ENCODE measurements at regions not wholly inside any gene's neighbourhood (a gene's known extent, or its start where the extent isn't known, plus 50 kb on each side); places are given as distances from the start of the nearest gene placed in this dataset.

GRCh38 chr2:2569306-2569705 is 238.2 kb upstream of the MYT1L start:
- H3K36me3 ChIP-seq (ENCODE audit: control insufficient read depth in 1 of 2, insufficient read depth in 2 of 2, low read length in 2 of 2), result no peaks in the 10 kb centered on the region
- ATAC-seq, result no peak
- ChIA-PET CTCF (no interaction called here), POLR2A (no interaction called here), RAD21 (ENCODE audit: low non-redundant PET in 1 of 2, low total read pairs in 2 of 2, uncharacterized antibody in 2 of 2, unreplicated experiment in 2 of 2) (no interaction called here)
- no peak overlapping the region for H3K27ac ChIP-seq (ENCODE audit: low read depth, low read length)
- no peaks in the 10 kb centered on the region for H3K79me2 ChIP-seq (ENCODE audit: insufficient read depth, low read length)
- no peaks in the 10 kb centered on the region for H3K4me1 ChIP-seq (ENCODE audit: control insufficient read depth in 1 of 2, insufficient read depth in 2 of 2, low read length in 2 of 2)
- no peaks in the 10 kb centered on the region for H4K20me1 ChIP-seq (ENCODE audit: insufficient read depth)
- H3K4me2 ChIP-seq (ENCODE audit: low read length), result no peak overlapping the region
- H3K27me3 ChIP-seq (ENCODE audit: insufficient read depth, low read length), result no peaks in the 10 kb centered on the region
- H3K4me3 ChIP-seq (replicated peaks in 1 of 2; ENCODE audit: low read depth in 1 of 2, low read length in 2 of 2), result no peak overlapping the region
- BruUV-seq (replicated peaks), result no TSS peak
- DNase-seq (ENCODE audit: low read depth, low spot score), result no peak
- no peaks in the 10 kb centered on the region for H3K9me2 ChIP-seq (ENCODE audit: insufficient read depth)
- H2AFZ ChIP-seq (ENCODE audit: low read depth, low read length, poor library complexity, severe bottlenecking), result no peak overlapping the region
- intact Hi-C loops (cut with micrococcal nuclease), result no loop called here
- no peak overlapping the region for H3K9ac ChIP-seq (ENCODE audit: low read length)
- peaks cover 12 to 18% of the 10 kb centered on the region in 2 experiments; a peak in 2 of 4 replicates for H3K9me3 ChIP-seq (ENCODE audit: control insufficient read depth in 1 of 2, insufficient read depth in 1 of 2, low read depth in 1 of 2, low read length in 2 of 2)
- no peak for TF ChIP-seq POLR2A (IDR thresholded peaks at IDR 0.05; ENCODE audit: borderline replicate concordance, extremely low read depth, insufficient read depth, insufficient read length)
- no peak for TF ChIP-seq ZFX (IDR thresholded peaks at IDR 0.05)
- TF ChIP-seq CBX3 (IDR thresholded peaks at IDR 0.05; ENCODE audit: low read depth), result no peak
- TF ChIP-seq JUND (IDR thresholded peaks at IDR 0.05), result no peak
- TF ChIP-seq EZH2 (IDR thresholded peaks at IDR 0.05), result no peak
- no peak for TF ChIP-seq SIN3A (IDR thresholded peaks at IDR 0.05; ENCODE audit: low read depth)
- TF ChIP-seq CEBPB (IDR thresholded peaks at IDR 0.05; ENCODE audit: low read depth), result no peak
- no peak for TF ChIP-seq SP1 (IDR thresholded peaks at IDR 0.05; ENCODE audit: low read depth)
- no peak for TF ChIP-seq ZNF274 (IDR thresholded peaks at IDR 0.05; ENCODE audit: low read depth, low read length)

DNA sequence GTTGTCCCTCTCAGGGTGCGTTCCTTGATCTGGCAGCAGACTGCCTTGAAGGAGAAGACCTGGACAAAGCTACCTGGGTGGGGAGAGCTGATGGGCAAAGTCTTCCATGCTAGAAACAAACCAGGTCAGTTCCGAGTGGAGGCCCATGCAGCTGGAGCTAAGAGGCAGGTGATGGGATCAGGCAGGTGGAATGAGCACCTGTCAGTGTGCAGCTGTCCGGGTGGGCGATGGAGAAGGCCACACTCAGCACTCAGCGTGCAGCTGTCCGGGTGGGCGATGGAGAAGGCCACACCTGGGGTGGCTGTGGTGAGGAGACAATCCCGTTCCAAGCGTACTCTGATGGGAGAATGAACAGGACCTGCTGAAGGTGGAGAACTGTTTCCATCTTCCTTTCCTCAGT is 237.3 kb upstream of the MYT1L start:
- H3K4me3 ChIP-seq (replicated peaks in 1 of 2; ENCODE audit: low read depth in 1 of 2, low read length in 2 of 2), result no peak overlapping the region
- no peaks in the 10 kb centered on the region for H3K4me1 ChIP-seq (ENCODE audit: control insufficient read depth in 1 of 2, insufficient read depth in 2 of 2, low read length in 2 of 2)
- POLR2A ChIA-PET, result no interaction called here
- H3K4me2 ChIP-seq (ENCODE audit: low read length), result no peak overlapping the region
- no peaks in the 10 kb centered on the region for H4K20me1 ChIP-seq (ENCODE audit: insufficient read depth)
- no peaks in the 10 kb centered on the region for H3K27me3 ChIP-seq (ENCODE audit: insufficient read depth, low read length)
- no peak for ATAC-seq
- intact Hi-C loops (cut with micrococcal nuclease), result no loop called here
- no peak overlapping the region for H3K27ac ChIP-seq (ENCODE audit: low read depth, low read length)
- CTCF ChIA-PET, result no interaction called here
- H3K36me3 ChIP-seq (ENCODE audit: control insufficient read depth in 1 of 2, insufficient read depth in 2 of 2, low read length in 2 of 2), result no peaks in the 10 kb centered on the region
- BruUV-seq (replicated peaks), result no TSS peak
- H2AFZ ChIP-seq (ENCODE audit: low read depth, low read length, poor library complexity, severe bottlenecking), result no peak overlapping the region
- no peaks in the 10 kb centered on the region for H3K79me2 ChIP-seq (ENCODE audit: insufficient read depth, low read length)
- H3K9ac ChIP-seq (ENCODE audit: low read length), result no peak overlapping the region
- no peak for DNase-seq (ENCODE audit: low read depth, low spot score)
- no peaks in the 10 kb centered on the region for H3K9me2 ChIP-seq (ENCODE audit: insufficient read depth)
- RAD21 ChIA-PET (ENCODE audit: low non-redundant PET in 1 of 2, low total read pairs in 2 of 2, uncharacterized antibody in 2 of 2, unreplicated experiment in 2 of 2), result no interaction called here
- H3K9me3 ChIP-seq (ENCODE audit: control insufficient read depth in 1 of 2, insufficient read depth in 1 of 2, low read depth in 1 of 2, low read length in 2 of 2), result peaks cover 9% of the 10 kb centered on the region in 2 experiments; a peak in 2 of 4 replicates
- TF ChIP-seq CEBPB (IDR thresholded peaks at IDR 0.05; ENCODE audit: low read depth), result no peak
- TF ChIP-seq EZH2 (IDR thresholded peaks at IDR 0.05), result no peak
- TF ChIP-seq YY1 (IDR thresholded peaks at IDR 0.05; ENCODE audit: extremely low read depth, insufficient replicate concordance, low read depth, low read length), result no peak
- TF ChIP-seq ELF1 (IDR thresholded peaks at IDR 0.05; ENCODE audit: borderline replicate concordance, low read depth), result no peak
- no peak for TF ChIP-seq EGR1 (IDR thresholded peaks at IDR 0.05; ENCODE audit: low read depth)
- TF ChIP-seq, protein P1, sequence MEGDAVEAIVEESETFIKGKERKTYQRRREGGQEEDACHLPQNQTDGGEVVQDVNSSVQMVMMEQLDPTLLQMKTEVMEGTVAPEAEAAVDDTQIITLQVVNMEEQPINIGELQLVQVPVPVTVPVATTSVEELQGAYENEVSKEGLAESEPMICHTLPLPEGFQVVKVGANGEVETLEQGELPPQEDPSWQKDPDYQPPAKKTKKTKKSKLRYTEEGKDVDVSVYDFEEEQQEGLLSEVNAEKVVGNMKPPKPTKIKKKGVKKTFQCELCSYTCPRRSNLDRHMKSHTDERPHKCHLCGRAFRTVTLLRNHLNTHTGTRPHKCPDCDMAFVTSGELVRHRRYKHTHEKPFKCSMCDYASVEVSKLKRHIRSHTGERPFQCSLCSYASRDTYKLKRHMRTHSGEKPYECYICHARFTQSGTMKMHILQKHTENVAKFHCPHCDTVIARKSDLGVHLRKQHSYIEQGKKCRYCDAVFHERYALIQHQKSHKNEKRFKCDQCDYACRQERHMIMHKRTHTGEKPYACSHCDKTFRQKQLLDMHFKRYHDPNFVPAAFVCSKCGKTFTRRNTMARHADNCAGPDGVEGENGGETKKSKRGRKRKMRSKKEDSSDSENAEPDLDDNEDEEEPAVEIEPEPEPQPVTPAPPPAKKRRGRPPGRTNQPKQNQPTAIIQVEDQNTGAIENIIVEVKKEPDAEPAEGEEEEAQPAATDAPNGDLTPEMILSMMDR (IDR thresholded peaks at IDR 0.05 in 2 of 3, conservative IDR thresholded peaks at IDR 0.05 in 1 of 3; ENCODE audit: borderline replicate concordance in 1 of 3, insufficient read depth in 1 of 3, low read depth in 2 of 3, low read length in 2 of 3), result no peak
- no peak for TF ChIP-seq POLR2AphosphoS5 (IDR thresholded peaks at IDR 0.05; ENCODE audit: low read depth, low read length)
- TF ChIP-seq EZH2phosphoT487 (IDR thresholded peaks at IDR 0.05; ENCODE audit: borderline replicate concordance), result no peak
- TF ChIP-seq SIN3A (IDR thresholded peaks at IDR 0.05; ENCODE audit: low read depth), result no peak
- no peak for TF ChIP-seq ZNF274 (IDR thresholded peaks at IDR 0.05; ENCODE audit: low read depth, low read length)
- no peak for TF ChIP-seq ZFX (IDR thresholded peaks at IDR 0.05)
- TF ChIP-seq ZBTB33 (IDR thresholded peaks at IDR 0.05; ENCODE audit: extremely low read depth, insufficient replicate concordance, low read length), result no peak
- no peak for TF ChIP-seq FOSL1 (IDR thresholded peaks at IDR 0.05; ENCODE audit: low read depth)
- TF ChIP-seq MAX (IDR thresholded peaks at IDR 0.05), result no peak
- TF ChIP-seq TCF7L2 (IDR thresholded peaks at IDR 0.05; ENCODE audit: borderline replicate concordance, extremely low read depth, insufficient read depth, insufficient read length), result no peak

Measured in HCT116 (cell line).